SK-N-SH treated with all-trans-retinoic acid at 6 μM for 48 hours (cell line): ENCODE measurements at regions not wholly inside any gene's neighbourhood (a gene's known extent, or its start where the extent isn't known, plus 50 kb on each side); places are given as distances from the start of the nearest gene placed in this dataset.

Experiments used
- BACH2 ChIP-seq: fragments of 250-450 bp; sonication (Bioruptor Pico); IDR thresholded peaks from 2 replicates; pipeline ENCODE4 v1.9.0; 2021; ENCODE audit warnings: mild to moderate bottlenecking, borderline replicate concordance
- CREB5 ChIP-seq: fragments of 250-450 bp; sonication (Bioruptor Pico); IDR thresholded peaks from 2 replicates; pipeline ENCODE4 v1.5.1; 2020; ENCODE audit warnings: low read depth, mild to moderate bottlenecking, moderate library complexity
- CSDC2 ChIP-seq: fragments of 250-450 bp; sonication (Bioruptor Pico); IDR thresholded peaks from 2 replicates; pipeline ENCODE4 v1.5.0; 2020; ENCODE audit warnings: mild to moderate bottlenecking, moderate library complexity
- ESRRG ChIP-seq: fragments of 250-450 bp; sonication (Bioruptor Pico); IDR thresholded peaks from 2 replicates; pipeline ENCODE4 v1.6.1; 2021; ENCODE audit warnings: mild to moderate bottlenecking
- GLIS3 ChIP-seq: fragments of 250-450 bp; sonication (Bioruptor Pico); IDR thresholded peaks from 2 replicates; pipeline ENCODE4 v1.5.0; 2020; ENCODE audit warnings: mild to moderate bottlenecking, moderate library complexity
- ISL1 ChIP-seq: fragments of 250-450 bp; sonication (Bioruptor Pico); IDR thresholded peaks from 2 replicates; pipeline ENCODE4 v2.1.2; 2022; ENCODE audit warnings: mild to moderate bottlenecking, moderate library complexity
- OSR1 ChIP-seq: fragments of 250-450 bp; sonication (Bioruptor Pico); IDR thresholded peaks from 2 replicates; pipeline ENCODE4 v1.8.0; 2022; ENCODE audit warnings: moderate library complexity, mild to moderate bottlenecking, inconsistent platforms
- PPARA ChIP-seq: fragments of 250-450 bp; sonication (Bioruptor Pico); IDR thresholded peaks from 2 replicates; pipeline ENCODE4 v1.5.0; 2020; ENCODE audit warnings: mild to moderate bottlenecking, borderline replicate concordance
- RARB ChIP-seq: fragments of 250-450 bp; sonication (Bioruptor Pico); IDR thresholded peaks from 2 replicates; pipeline ENCODE4 v1.8.0; 2021; ENCODE audit warnings: mild to moderate bottlenecking, moderate library complexity
- TOX ChIP-seq: fragments of 250-450 bp; sonication (Bioruptor Pico); IDR thresholded peaks from 2 replicates; pipeline ENCODE4 v1.8.0; 2021; ENCODE audit warnings: mild to moderate bottlenecking, moderate library complexity, borderline replicate concordance
- ZFP30 ChIP-seq: fragments of 450-650 bp; formaldehyde crosslinking; IDR thresholded peaks from 2 replicates; pipeline ENCODE4 v1.5.0; 2022; ENCODE audit warnings: mild to moderate bottlenecking, moderate library complexity
- ZNF70 ChIP-seq: fragments of 450-650 bp; formaldehyde crosslinking; IDR thresholded peaks from 2 replicates; pipeline ENCODE4 v1.5.0; 2020; ENCODE audit warnings: mild to moderate bottlenecking, moderate library complexity
- ZNF8 ChIP-seq: fragments of 450-650 bp; formaldehyde crosslinking; IDR thresholded peaks from 2 replicates; pipeline ENCODE4 v1.5.0; 2020; ENCODE audit warnings: mild to moderate bottlenecking, moderate library complexity
- TF ChIP-seq, protein P1 (sequence below): fragments of 250-450 bp; sonication (Bioruptor Pico); IDR thresholded peaks from 2 replicates; pipeline ENCODE4 v1.8.0; 2020; ENCODE audit warnings: mild to moderate bottlenecking, moderate library complexity, borderline replicate concordance

GRCh38 chr7:79711660-79712059, 258.2 kb upstream of the MAGI2 start:
- TF ChIP-seq BACH2 (CRISPR knock-in tag) (no peak), ZFP30 (CRISPR knock-in tag) (no peak), TOX (CRISPR knock-in tag) (no peak), OSR1 (CRISPR knock-in tag) (no peak), ZNF70 (CRISPR knock-in tag) (no peak), ZNF8 (no peak), CSDC2 (CRISPR knock-in tag) (no peak), GLIS3 (no peak), ESRRG (no peak), RARB (CRISPR knock-in tag) (no peak), ISL1 (CRISPR knock-in tag) (no peak), CREB5 (CRISPR knock-in tag) (no peak), PPARA (CRISPR knock-in tag) (no peak)
- TF ChIP-seq, protein P1, sequence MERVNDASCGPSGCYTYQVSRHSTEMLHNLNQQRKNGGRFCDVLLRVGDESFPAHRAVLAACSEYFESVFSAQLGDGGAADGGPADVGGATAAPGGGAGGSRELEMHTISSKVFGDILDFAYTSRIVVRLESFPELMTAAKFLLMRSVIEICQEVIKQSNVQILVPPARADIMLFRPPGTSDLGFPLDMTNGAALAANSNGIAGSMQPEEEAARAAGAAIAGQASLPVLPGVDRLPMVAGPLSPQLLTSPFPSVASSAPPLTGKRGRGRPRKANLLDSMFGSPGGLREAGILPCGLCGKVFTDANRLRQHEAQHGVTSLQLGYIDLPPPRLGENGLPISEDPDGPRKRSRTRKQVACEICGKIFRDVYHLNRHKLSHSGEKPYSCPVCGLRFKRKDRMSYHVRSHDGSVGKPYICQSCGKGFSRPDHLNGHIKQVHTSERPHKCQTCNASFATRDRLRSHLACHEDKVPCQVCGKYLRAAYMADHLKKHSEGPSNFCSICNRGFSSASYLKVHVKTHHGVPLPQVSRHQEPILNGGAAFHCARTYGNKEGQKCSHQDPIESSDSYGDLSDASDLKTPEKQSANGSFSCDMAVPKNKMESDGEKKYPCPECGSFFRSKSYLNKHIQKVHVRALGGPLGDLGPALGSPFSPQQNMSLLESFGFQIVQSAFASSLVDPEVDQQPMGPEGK (CRISPR knock-in tag), result no peak
